H1 (cell line): ENCODE measurements at regions not wholly inside any gene's neighbourhood (a gene's known extent, or its start where the extent isn't known, plus 50 kb on each side); places are given as distances from the start of the nearest gene placed in this dataset.

ENCODE experiments used
- CTCF ChIA-PET: fragments of 300-600 bp; sonication (Branson Sonifier 250); formaldehyde crosslinking; loops from one replicate; lab custom pipeline; 2021; ENCODE audit not compliant: partially characterized antibody; lab: Charles Lee
- POLR2A ChIA-PET: fragments of 300-600 bp; sonication (Branson Sonifier 250); formaldehyde crosslinking; loops from one replicate; lab custom pipeline; 2021; ENCODE audit warnings: inconsistent platforms; ENCODE audit not compliant: partially characterized antibody; lab: Charles Lee
- DNase-seq, 2 experiments: peaks; one replicate each; pipeline versions ENCODE4 v3.0.0 to v3.0.0-alpha.2; 2010 to 2022; ENCODE audit warnings: low spot score in 2 of 2, low read depth in 1 of 2, mixed read lengths in 1 of 2
- FAIRE-seq: peaks from 2 replicates; lab custom pipeline; 2011; peaks lifted over from hg19 to GRCh38; lab: Jason Lieb, UNC
- H2AFZ ChIP-seq: 2 replicates; pipeline ENCODE4 v1.8.1; 2012; ENCODE audit warnings: low read length, inconsistent platforms
- H2AK5ac ChIP-seq: 2 replicates; pipeline ENCODE4 v1.6.1; 2013; ENCODE audit warnings: low read depth, low read length
- H2BK120ac ChIP-seq: replicated peaks from 2 replicates; pipeline ENCODE3; 2013; ENCODE audit warnings: low read depth, low read length, inconsistent platforms
- H2BK12ac ChIP-seq: 2 replicates; pipeline ENCODE4 v1.6.1; 2013; ENCODE audit warnings: low read depth, low read length
- H2BK15ac ChIP-seq: 2 replicates; pipeline ENCODE4 v1.6.1; 2013; ENCODE audit warnings: low read length
- H2BK20ac ChIP-seq: 2 replicates; pipeline ENCODE4 v1.6.1; 2013; ENCODE audit warnings: low read length
- H2BK5ac ChIP-seq: 2 replicates; pipeline ENCODE4 v1.6.1; 2013; ENCODE audit warnings: low read depth, low read length
- H3K14ac ChIP-seq: 2 replicates; pipeline ENCODE4 v1.6.1; 2013; ENCODE audit warnings: inconsistent platforms; ENCODE audit not compliant: insufficient read length
- H3K18ac ChIP-seq: 2 replicates; pipeline ENCODE4 v1.6.1; 2013; ENCODE audit warnings: low read length; ENCODE audit errors: extremely low read depth
- H3K23ac ChIP-seq: 2 replicates; pipeline ENCODE4 v1.6.1; 2013; ENCODE audit warnings: inconsistent platforms; ENCODE audit not compliant: insufficient read length
- H3K23me2 ChIP-seq: 2 replicates; pipeline ENCODE4 v1.6.1; 2013; ENCODE audit warnings: low read depth, low read length
- H3K27ac ChIP-seq: 2 replicates; pipeline ENCODE4 v1.6.1; 2011; ENCODE audit warnings: low read depth, low read length, inconsistent platforms
- H3K27me3 ChIP-seq, 4 experiments: replicated peaks in 1 of 4; 1 replicate in 1 of 4; 2 replicates in 3 of 4; pipeline versions ENCODE4 v1.6.1 to v1.8.1; 2011 to 2013; ENCODE audit warnings: low read length in 3 of 4, mild to moderate bottlenecking in 3 of 4, inconsistent platforms in 2 of 4, mixed read lengths in 2 of 4, moderate library complexity in 1 of 4; ENCODE audit not compliant: control insufficient read depth in 3 of 4, insufficient read depth in 3 of 4; ENCODE audit errors: extremely low read depth in 1 of 4
- H3K36me3 ChIP-seq, 4 experiments: 2 replicates each; pipeline versions ENCODE4 v1.6.1 to v1.8.1; 2011 to 2013; ENCODE audit warnings: mild to moderate bottlenecking in 4 of 4, low read length in 3 of 4, moderate library complexity in 2 of 4, control low read depth in 1 of 4, inconsistent platforms in 1 of 4; ENCODE audit not compliant: insufficient read depth in 4 of 4, control insufficient read depth in 2 of 4
- H3K4ac ChIP-seq: replicated peaks from 2 replicates; pipeline ENCODE3; 2013; ENCODE audit warnings: low read length, low read depth, mixed read lengths, inconsistent platforms; ENCODE audit not compliant: insufficient read length
- H3K4me1 ChIP-seq, 4 experiments: replicated peaks in 1 of 4; 1 replicate in 1 of 4; 2 replicates in 3 of 4; pipeline versions ENCODE4 v1.6.1 to v1.8.1; 2011 to 2013; ENCODE audit warnings: low read length in 3 of 4, inconsistent platforms in 2 of 4, mixed read lengths in 1 of 4; ENCODE audit not compliant: insufficient read depth in 4 of 4, control insufficient read depth in 3 of 4
- H3K4me2 ChIP-seq, 2 experiments: 2 replicates each; pipeline versions ENCODE4 v1.6.1 to v1.8.1; 2011 to 2013; ENCODE audit warnings: low read depth in 2 of 2, low read length in 2 of 2, control low read depth in 1 of 2, inconsistent platforms in 1 of 2, mild to moderate bottlenecking in 1 of 2; ENCODE audit not compliant: insufficient read depth in 1 of 2
- H3K4me3 ChIP-seq, 4 experiments: fragments of 200-600, 300-600 bp in 1 of 4; sonication (generic), shearing (Covaris generic), sonication (Bioruptor Twin) in 1 of 4; 2 replicates each; pipeline versions ENCODE4 v1.5.1 to v1.8.1; 2011 to 2016; ENCODE audit warnings: low read length in 4 of 4, low read depth in 3 of 4, control low read depth in 2 of 4, inconsistent platforms in 2 of 4, mild to moderate bottlenecking in 2 of 4, mixed read lengths in 1 of 4, moderate library complexity in 1 of 4; ENCODE audit not compliant: insufficient read depth in 2 of 4; ENCODE audit errors: extremely low read depth in 1 of 4
- H3K56ac ChIP-seq: replicated peaks from 2 replicates; pipeline ENCODE3; 2013; ENCODE audit warnings: low read depth, mild to moderate bottlenecking, mixed read lengths, low read length, inconsistent platforms; ENCODE audit not compliant: insufficient read length
- H3K79me1 ChIP-seq: 2 replicates; pipeline ENCODE4 v1.6.1; 2013; ENCODE audit warnings: low read depth, low read length, control low read depth
- H3K79me2 ChIP-seq, 2 experiments: 2 replicates each; pipeline versions ENCODE4 v1.6.1 to v1.8.1; 2012 to 2013; ENCODE audit warnings: low read length in 2 of 2, mild to moderate bottlenecking in 2 of 2, inconsistent platforms in 1 of 2; ENCODE audit not compliant: insufficient read depth in 2 of 2, control insufficient read depth in 1 of 2
- H3K9ac ChIP-seq, 4 experiments: replicated peaks in 1 of 4; 1 replicate in 1 of 4; 2 replicates in 3 of 4; pipeline versions ENCODE4 v1.6.1 to v1.8.1; 2011 to 2013; ENCODE audit warnings: low read depth in 3 of 4, low read length in 3 of 4, control low read depth in 2 of 4, mild to moderate bottlenecking in 2 of 4, moderate library complexity in 2 of 4, inconsistent platforms in 1 of 4; ENCODE audit errors: extremely low read depth in 1 of 4
- H3K9me3 ChIP-seq, 2 experiments: 2 replicates each; pipeline versions ENCODE4 v1.6.1 to v1.8.1; 2012 to 2013; ENCODE audit warnings: mild to moderate bottlenecking in 2 of 2, moderate library complexity in 2 of 2, control low read depth in 1 of 2, inconsistent platforms in 1 of 2, low read depth in 1 of 2, low read length in 1 of 2, mixed read lengths in 1 of 2; ENCODE audit not compliant: insufficient read depth in 2 of 2
- H4K20me1 ChIP-seq, 2 experiments: replicated peaks in 1 of 2; 2 replicates each; pipeline versions ENCODE3 to v1.8.1; 2011 to 2013; ENCODE audit warnings: inconsistent platforms in 2 of 2, low read length in 2 of 2, mild to moderate bottlenecking in 1 of 2; ENCODE audit not compliant: insufficient read depth in 2 of 2, control insufficient read depth in 1 of 2
- H4K5ac ChIP-seq: 2 replicates; pipeline ENCODE4 v1.6.1; 2013; ENCODE audit warnings: low read length, low read depth, mixed read lengths, inconsistent platforms; ENCODE audit not compliant: insufficient read length
- H4K8ac ChIP-seq: 2 replicates; pipeline ENCODE4 v1.8.0; 2013; ENCODE audit warnings: mild to moderate bottlenecking, moderate library complexity, low read length, inconsistent platforms; ENCODE audit not compliant: insufficient read depth; ENCODE audit errors: extremely low read depth
- H4K91ac ChIP-seq: replicated peaks from 2 replicates; pipeline ENCODE3; 2013; ENCODE audit warnings: low read length, mixed read lengths, inconsistent platforms; ENCODE audit not compliant: insufficient read length
- BCL11A ChIP-seq, 2 experiments: IDR thresholded peaks; one replicate each; pipeline ENCODE4 v1.6.1; 2011; ENCODE audit warnings: low read depth in 2 of 2, low read length in 2 of 2, mild to moderate bottlenecking in 2 of 2
- CEBPB ChIP-seq: IDR thresholded peaks from 2 replicates; pipeline ENCODE4 v1.6.1; 2012; ENCODE audit warnings: low read depth, low read length
- CHD2 ChIP-seq: IDR thresholded peaks from 2 replicates; pipeline ENCODE4 v1.6.1; 2012; ENCODE audit warnings: low read length, improper control_type of control experiment
- CREB1 ChIP-seq: IDR thresholded peaks from 2 replicates; pipeline ENCODE4 v1.6.1; 2012; ENCODE audit warnings: inconsistent platforms
- E2F6 ChIP-seq: IDR thresholded peaks from 2 replicates; pipeline ENCODE4 v1.6.1; 2012; ENCODE audit warnings: inconsistent platforms
- EP300 ChIP-seq, 2 experiments: IDR thresholded peaks; 1 replicate in 1 of 2; 2 replicates in 1 of 2; pipeline ENCODE4 v1.6.1; 2011 to 2012; ENCODE audit warnings: low read depth in 2 of 2, low read length in 2 of 2, mild to moderate bottlenecking in 2 of 2, borderline replicate concordance in 1 of 2, inconsistent platforms in 1 of 2, moderate library complexity in 1 of 2
- JUN ChIP-seq: IDR thresholded peaks from 2 replicates; pipeline ENCODE4 v1.6.1; 2011; ENCODE audit warnings: low read depth, mild to moderate bottlenecking, improper control_type of control experiment, low read length
- KDM5A ChIP-seq: fragments of 200-600 bp; IDR thresholded peaks from 2 replicates; pipeline ENCODE4 v1.7.1; 2012; ENCODE audit warnings: mild to moderate bottlenecking, low read length, inconsistent platforms, mixed read lengths
- POLR2AphosphoS5 ChIP-seq: IDR thresholded peaks from 2 replicates; pipeline ENCODE4 v1.6.1; 2011; ENCODE audit warnings: low read depth, low read length
- POU5F1 ChIP-seq: IDR thresholded peaks from 2 replicates; pipeline ENCODE4 v1.6.1; 2011; ENCODE audit warnings: low read depth, mild to moderate bottlenecking, low read length, moderate library complexity
- SAP30 ChIP-seq: fragments of 300-600 bp; sonication (generic); IDR thresholded peaks from 2 replicates; pipeline ENCODE4 v1.7.1; 2012; ENCODE audit warnings: low read length, moderate library complexity, mild to moderate bottlenecking, inconsistent platforms; ENCODE audit not compliant: insufficient read depth, insufficient replicate concordance
- SP2 ChIP-seq: IDR thresholded peaks from 2 replicates; pipeline ENCODE4 v1.6.1; 2012; ENCODE audit warnings: mild to moderate bottlenecking, low read length, inconsistent platforms
- SRF ChIP-seq: IDR thresholded peaks from 2 replicates; pipeline ENCODE4 v1.6.1; 2011; ENCODE audit warnings: mild to moderate bottlenecking, low read depth, low read length, moderate library complexity
- TAF1 ChIP-seq: IDR thresholded peaks from 2 replicates; pipeline ENCODE4 v1.6.1; 2011; ENCODE audit warnings: mild to moderate bottlenecking, low read depth, low read length
- TCF12 ChIP-seq: IDR thresholded peaks from 2 replicates; pipeline ENCODE4 v1.6.1; 2011; ENCODE audit warnings: low read depth, mild to moderate bottlenecking, low read length
- WGBS, 2 experiments: shearing (Covaris generic) in 1 of 2; methylation state at CpG; one replicate each; pipeline versions ENCODE4 v1.1.6 to v1.1.7; 2013 to 2015; ENCODE audit warnings: low lambda C conversion rate in 2 of 2, mixed read lengths in 2 of 2, inconsistent platforms in 1 of 2, low coverage in 1 of 2, missing lambda C conversion rate in 1 of 2; ENCODE audit not compliant: insufficient replicate concordance in 2 of 2, insufficient coverage in 1 of 2, insufficient read length in 1 of 2; ENCODE audit errors: extremely low coverage in 1 of 2, missing lambda C conversion rate in 1 of 2; 5-methylcytosine and 5-hydroxymethylcytosine counted together

- no peak overlapping the region for H4K91ac ChIP-seq
- DNase-seq = no peak
- no peak overlapping the region for H3K18ac ChIP-seq
- 0 out of 2 replicates have a peak overlapping the region, but pooled peaks have one; percentile 28 for H3K27ac ChIP-seq
- H3K36me3 ChIP-seq = no peaks in the 10 kb centered on the region
- CTCF ChIA-PET = interaction anchor here (0.7 to 1.5 kb wide), 3 partner anchors 22 to 144 kb away, joined by 3 to 5 read pairs (median 3); no protein-coding TSS in a partner anchor
- no peak overlapping the region for H4K5ac ChIP-seq
- no peak overlapping the region for H3K14ac ChIP-seq
- 0 out of 7 replicates have a peak, but pooled peaks cover 0 to 3% (median 1%) of the 10 kb centered on the region in 4 experiments for H3K4me1 ChIP-seq
- no peak overlapping the region for H3K9ac ChIP-seq
- POLR2A ChIA-PET = no interaction called here
- no peaks in the 10 kb centered on the region for H3K79me2 ChIP-seq
- FAIRE-seq = peak; percentile 57
- peaks cover 6 to 10% of the 10 kb centered on the region in 2 experiments; a peak in 2 of 4 replicates for H3K9me3 ChIP-seq
- H3K4me3 ChIP-seq = peak overlapping the region in 1 of 4 experiments; percentile 17; a peak in 1 of 8 replicates
- 0 out of 2 replicates have a peak, but pooled peaks cover 1% of the 10 kb centered on the region for H3K23me2 ChIP-seq
- H3K4me2 ChIP-seq = peak overlapping the region in 1 of 2 experiments; percentile 22; a peak in 1 of 4 replicates
- H2BK12ac ChIP-seq = no peak overlapping the region; the same call in 1 of the 2 replicates
- no peak overlapping the region for H4K8ac ChIP-seq
- no peak overlapping the region for H2BK20ac ChIP-seq
- H2BK120ac ChIP-seq = no peak overlapping the region
- H3K79me1 ChIP-seq = no peaks in the 10 kb centered on the region
- H2BK15ac ChIP-seq = no peak overlapping the region
- no peak overlapping the region for H3K23ac ChIP-seq
- H3K56ac ChIP-seq = no peak overlapping the region
- H4K20me1 ChIP-seq = no peaks in the 10 kb centered on the region
- H3K4ac ChIP-seq = peak overlapping the region; percentile 48
- H2BK5ac ChIP-seq = no peak overlapping the region
- H3K27me3 ChIP-seq = no peaks in the 10 kb centered on the region
- H2AFZ ChIP-seq = no peak overlapping the region
- 56% methylated on average over 2 of the region's 2 CpGs; no CpG with 5 or more reads in 1 of the 2 experiments for WGBS, 2 experiments
- no peak overlapping the region for H2AK5ac ChIP-seq
- TF ChIP-seq KDM5A (no peak), SRF (no peak), POU5F1 (no peak), E2F6 (no peak), EP300 (IDR thresholded peaks at IDR 0.05; ENCODE audit: borderline replicate concordance in 1 of 2, low read depth in 2 of 2, low read length in 2 of 2) (0 out of 3 replicates have a peak, but pooled peaks of 1 of the 2 experiments have one; percentile 32), CHD2 (no peak), TCF12 (peak; percentile 91), SAP30 (no peak), CREB1 (no peak), POLR2AphosphoS5 (no peak), JUN (no peak), SP2 (no peak), TAF1 (no peak), CEBPB (peak; percentile 60; the same call in 1 of the 2 replicates), BCL11A (IDR thresholded peaks at IDR 0.05; ENCODE audit: low read depth in 2 of 2, low read length in 2 of 2) (no peak)
Observed at GRCh38 chr11:128135451-128135850, 451.9 kb downstream of the ETS1 start.
